ENCODE measurements at regions not wholly inside any gene's neighbourhood (a gene's known extent, or its start where the extent isn't known, plus 50 kb on each side); places are given as distances from the start of the nearest gene placed in this dataset.

DNA sequence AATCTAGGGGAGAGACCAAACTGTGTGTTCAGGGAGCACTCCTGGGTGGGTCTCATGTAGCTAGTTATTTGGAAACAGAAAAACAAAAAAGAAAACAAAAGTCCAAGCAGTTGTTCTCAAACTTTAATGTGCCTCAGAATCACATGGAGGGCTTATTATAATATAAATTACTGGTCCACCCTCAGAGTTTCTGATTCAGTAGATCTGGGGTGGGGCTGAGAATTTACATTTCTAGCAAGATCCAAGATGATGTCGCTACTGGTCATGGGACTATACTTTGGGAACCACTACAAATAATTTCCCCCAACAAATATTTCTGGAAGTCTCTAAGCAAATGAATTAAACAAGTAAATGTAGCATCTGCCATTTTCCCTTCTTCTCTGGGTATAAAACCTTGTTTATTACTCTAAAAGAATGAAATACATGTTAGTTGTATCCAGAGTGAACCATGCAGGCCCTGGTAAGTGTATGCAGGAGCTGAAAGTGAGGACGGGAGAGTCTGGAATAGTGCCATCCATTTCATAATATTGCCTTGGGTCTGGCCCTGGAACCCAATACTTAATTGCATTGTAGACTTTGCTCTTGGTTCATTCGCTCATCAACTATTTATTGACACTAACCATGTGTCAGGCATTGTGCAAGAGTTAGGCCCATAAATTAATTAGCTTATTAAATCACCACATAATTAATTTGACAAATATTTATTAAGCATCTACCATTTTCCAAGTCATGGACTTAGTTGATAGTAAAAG is 490.8 kb downstream of the EPM2A start:
- no peak for DNase-seq (ENCODE audit: low read depth in 4 of 4, low spot score in 1 of 4)

DNA sequence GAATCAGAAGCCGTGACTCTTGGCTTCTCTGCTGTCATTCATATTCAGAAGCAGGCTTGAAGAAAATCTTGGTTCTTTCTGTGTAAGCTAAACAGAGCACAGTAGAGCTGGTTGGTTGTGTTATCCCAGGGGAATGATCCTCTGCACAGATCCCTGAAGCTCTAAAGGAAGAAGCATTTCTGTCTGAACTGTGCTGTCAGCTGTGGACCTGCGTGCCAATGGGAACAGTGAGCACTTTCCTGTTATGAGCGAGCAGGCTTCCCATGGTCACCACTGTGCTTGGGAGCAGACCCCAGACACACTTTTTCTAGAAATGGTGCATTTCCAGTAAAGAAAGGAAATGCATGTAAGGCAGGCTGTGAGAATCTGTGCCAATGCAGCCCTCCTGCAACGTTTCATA is 490.2 kb downstream of the EPM2A start:
- no peak for DNase-seq (ENCODE audit: low read depth in 4 of 4, low spot score in 1 of 4)

DNA sequence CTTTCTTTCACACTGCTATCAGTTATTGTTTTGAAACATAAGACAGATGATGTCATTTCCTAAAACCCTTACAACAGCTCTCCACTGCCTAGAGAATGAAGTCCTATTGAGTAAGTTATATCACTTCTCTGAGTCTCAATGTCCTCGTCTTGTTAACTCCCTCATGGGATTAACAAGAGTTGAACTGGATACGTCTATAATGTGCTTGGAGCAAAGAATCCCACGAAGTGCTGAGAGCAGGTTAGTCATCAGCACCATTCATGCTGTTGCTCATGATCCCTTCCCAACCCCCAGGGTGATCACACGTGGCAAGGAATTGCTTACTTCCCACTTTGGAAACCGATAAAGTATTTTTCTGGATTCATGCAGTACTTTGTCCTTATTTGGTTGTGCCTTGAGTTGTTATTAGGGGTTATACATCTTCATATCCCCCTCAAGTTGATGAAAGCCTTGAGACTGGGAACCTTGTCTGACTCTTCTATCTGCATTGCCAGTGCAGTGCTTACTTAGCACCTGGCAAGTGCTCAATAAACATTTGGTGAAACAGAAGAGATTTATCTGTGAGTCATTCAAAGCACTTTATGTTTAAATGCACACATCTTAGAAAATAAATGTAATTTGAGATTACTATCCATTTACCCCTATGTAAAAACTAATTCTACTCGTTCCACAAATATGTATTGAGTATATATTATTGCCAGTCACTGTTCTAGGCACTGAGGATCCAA is 487.5 kb downstream of the EPM2A start:
- DNase-seq (ENCODE audit: low read depth in 4 of 4, low spot score in 1 of 4), result no peak

DNA sequence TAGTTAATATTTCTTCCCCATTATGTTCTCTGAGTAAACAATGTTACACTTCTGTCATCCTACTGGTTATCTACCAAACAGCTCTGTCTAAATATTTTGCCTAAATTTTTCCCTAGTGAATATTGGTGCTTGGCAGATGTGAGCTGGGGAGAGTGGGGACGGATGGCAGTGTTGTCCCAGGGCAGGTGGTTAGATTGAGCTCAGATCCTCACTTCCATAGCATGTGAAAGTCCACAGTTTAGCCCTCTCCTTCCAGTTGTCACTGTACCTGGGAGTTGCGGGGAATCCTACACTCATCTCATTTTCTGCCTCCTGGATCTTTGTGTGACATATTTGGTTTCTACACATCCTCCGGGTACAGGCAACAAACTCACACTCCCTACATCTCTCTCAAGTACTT is 484.9 kb downstream of the EPM2A start:
- DNase-seq (ENCODE audit: low read depth in 4 of 4, low spot score in 1 of 4), result no peak

DNA sequence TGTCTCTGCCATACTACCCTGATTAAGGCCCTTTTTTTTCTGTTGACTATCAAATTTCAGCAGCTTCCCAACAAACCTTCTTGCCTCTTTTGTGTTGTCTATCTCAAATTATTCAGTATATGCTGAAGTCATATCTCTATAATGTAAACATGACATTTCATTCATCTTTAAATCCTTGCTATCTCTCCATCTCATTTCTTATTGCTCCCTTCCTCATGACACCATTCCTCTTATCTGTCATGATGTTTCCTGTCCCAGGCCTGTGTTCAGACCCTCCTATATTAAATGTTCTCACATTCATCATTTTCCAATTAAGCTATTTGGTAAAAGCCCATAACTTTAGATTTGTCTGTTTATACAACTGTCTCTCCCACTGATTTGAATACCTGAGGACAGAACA is 482.6 kb downstream of the EPM2A start:
- DNase-seq (ENCODE audit: low read depth in 4 of 4, low spot score in 1 of 4), result no peak

DNA sequence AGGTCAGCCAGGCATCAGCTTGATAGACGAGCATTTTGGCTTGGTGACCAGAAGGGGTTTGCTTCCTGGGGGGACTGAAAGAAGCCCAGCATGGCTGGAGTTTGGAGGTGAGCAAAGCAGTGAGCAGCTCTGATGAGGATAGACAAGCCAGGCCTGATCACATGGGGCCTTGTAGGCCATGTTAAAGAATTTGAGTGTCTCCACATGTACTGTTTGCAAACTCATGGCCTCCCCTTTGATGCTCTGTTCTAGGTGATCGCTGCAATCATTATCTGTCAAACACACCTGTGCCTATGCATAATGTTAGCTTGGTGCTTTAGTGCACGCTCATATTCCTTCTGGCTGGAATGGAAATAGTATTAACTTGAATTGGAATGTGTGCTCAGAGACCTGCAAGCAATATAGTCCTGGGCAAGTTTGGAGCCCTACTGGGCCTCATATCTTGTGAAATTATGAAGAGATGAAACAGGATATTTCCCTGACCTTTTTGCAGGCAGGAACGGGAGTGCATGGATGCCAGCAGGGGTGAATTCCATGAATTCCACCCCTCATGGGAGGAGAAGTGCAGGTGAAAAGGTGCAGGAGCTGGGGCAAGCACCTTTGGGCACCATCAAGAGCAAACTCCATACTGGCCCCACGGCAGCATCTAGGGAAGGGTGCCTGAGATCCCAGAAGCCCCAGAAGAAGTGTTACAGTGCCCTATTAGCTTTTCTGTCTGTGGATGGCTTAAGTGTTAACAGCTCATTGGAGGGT is 480.5 kb downstream of the EPM2A start:
- DNase-seq (ENCODE audit: low read depth in 4 of 4, low spot score in 1 of 4), result no peak

DNA sequence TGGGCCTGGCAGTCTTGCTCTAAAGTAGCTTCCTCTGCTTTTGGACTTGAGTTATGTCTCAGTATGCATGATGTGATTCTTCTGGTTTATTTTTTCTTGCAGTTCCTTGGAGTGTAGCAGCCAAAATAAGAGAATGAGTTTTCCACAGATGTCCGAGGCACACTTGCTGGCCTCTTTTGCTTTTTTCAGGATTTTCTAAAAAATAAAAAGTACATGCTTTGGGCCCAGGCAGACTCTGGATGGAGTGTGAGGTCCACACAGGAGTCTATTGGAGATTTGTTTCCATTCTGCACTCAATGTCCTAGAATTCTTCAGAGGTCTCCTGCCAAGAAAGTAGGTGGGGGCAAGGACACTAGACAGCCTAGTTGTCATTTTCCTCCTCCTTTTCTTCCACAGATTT is 477.6 kb downstream of the EPM2A start:
- DNase-seq (ENCODE audit: low read depth in 4 of 4, low spot score in 1 of 4), result no peak

DNA sequence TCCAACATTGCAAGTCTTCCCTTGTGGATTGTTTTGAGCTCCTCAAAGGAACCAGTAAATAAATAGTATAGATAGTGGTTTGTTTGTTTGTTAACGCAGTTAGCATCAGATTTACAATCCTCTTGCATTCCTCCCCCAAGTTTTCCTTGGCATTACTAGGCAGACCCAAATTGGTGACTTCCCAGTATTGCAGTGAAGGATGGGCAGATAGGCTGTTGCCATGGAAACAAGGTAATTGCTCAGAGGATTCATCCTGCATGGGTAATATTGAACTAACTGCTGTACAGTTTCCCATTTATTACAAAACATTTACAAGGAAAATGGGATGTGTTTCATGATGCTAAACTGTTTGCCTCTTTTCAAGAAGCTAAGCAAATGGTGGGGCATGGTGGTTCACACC is 477.2 kb downstream of the EPM2A start:
- DNase-seq (ENCODE audit: low read depth in 4 of 4, low spot score in 1 of 4), result no peak

DNA sequence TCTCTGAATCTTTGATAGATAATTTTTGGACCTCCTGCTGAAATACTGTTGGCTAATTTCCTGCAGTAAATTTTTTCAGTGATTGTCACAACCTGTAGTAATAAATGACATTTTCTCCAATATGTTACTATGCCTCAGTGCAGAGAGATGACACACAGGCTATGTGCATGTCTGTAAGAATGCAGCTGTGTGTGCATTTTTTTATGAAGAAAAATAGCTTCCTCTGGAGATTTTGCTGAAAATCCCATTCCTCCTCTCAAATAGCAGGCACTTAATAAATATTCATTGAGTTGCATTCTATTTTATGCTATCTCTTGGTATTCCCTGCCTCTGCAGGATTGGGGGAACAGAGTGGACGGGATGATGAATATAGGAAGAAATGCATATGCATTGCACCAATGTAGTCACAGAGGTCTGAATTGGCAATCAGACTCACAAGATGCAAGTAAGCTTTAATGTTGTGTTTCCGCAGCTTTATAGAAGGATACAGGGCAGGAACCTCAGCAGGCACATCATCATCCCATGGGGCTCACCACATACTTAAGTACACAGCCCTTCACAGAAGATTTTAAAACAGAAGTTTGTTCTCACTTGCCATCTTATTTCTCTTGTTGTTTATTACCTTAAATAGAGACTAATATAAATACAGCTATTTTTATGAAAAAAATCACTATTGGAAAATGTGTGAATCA is 474.7 kb downstream of the EPM2A start:
- DNase-seq (ENCODE audit: low read depth in 4 of 4, low spot score in 1 of 4), result no peak

DNA sequence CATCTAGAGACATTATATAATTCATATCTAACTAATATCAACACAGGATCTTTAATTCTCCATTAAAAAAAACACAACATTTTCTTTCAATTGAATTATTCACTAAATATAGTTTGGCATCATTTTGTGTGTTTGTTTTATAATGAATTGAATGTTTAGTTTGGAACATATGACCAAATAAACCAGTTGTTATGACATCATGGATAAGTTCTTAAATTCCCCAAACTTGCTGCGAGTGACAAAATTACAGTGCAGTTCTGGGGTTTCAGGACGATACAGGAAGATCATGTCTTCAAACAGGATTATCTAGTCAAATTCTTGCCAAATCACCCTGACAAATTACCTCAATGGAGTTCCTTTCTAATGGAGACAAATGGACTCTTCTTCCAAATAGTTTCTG is 473.6 kb downstream of the EPM2A start:
- no peak for DNase-seq (ENCODE audit: low read depth in 4 of 4, low spot score in 1 of 4)

DNA sequence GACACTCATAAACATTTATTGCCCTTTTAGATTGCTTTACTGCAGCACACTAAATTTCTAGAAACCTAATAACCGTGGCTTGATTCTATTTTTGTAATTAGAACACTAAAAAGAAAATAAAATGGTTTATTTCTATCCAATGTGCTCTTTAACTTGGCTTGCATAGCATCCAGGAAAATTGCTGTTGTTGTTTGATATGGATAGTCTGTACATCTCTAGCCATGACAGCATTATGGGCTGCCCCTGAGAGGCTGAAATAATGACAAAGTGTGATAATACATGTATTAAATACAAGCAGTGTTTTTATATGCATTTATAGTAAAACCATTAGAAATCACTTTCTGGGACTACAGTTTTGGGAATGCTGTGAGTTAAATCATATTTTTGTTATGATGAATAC is 472.5 kb downstream of the EPM2A start:
- no peak for DNase-seq (ENCODE audit: low read depth in 4 of 4, low spot score in 1 of 4)

DNA sequence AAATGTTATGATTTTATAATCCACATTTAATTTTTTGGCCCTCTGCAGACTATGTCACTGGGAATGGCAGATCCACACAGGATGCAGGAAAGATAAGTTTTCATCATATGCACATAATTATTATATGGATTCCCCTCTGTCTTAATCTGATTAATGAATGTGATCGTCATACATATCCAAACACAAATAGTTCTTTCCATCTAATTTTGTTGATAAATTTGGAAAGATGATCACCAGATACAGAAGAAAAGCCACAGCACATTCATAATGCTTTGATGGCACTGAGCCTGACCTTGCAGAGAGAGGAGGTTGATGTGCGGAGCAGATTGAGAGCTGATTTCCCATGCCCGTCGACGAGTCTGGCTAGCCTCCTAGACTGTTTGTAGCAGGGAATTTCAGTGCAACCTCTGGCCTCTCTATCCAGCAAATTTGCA is 471.5 kb downstream of the EPM2A start:
- no peak for DNase-seq (ENCODE audit: low read depth in 4 of 4, low spot score in 1 of 4)

DNA sequence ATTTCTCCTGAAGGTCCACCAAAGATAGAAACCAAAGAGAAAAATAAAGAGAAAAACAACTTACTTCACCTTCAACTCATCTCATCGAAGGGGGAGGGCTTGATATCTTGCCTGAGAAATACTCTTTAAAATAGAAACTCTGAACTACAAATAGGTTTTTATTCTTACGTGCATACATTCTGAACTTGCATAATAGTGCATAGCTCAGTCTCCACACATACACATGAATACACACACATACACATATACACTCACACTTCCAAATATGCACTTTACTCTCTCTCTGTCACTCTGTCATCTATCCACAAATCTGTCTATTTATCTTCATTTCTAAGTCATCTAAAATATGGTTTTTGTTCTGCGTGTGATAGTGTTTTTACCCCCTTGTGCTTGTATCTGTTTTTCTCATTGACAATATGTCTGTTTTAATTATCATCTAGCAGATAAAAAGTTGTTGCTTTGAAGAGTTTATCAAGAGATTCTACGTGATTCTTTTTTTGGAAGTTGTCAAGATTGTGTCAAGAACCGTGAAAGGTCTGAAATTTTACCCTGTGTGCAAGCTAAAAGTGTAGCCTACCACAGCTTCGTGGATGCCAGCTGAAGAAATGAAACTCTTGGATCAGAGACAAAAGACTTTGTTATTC is 468.8 kb downstream of the EPM2A start:
- no peak for DNase-seq (ENCODE audit: low read depth in 4 of 4, low spot score in 1 of 4)

DNA sequence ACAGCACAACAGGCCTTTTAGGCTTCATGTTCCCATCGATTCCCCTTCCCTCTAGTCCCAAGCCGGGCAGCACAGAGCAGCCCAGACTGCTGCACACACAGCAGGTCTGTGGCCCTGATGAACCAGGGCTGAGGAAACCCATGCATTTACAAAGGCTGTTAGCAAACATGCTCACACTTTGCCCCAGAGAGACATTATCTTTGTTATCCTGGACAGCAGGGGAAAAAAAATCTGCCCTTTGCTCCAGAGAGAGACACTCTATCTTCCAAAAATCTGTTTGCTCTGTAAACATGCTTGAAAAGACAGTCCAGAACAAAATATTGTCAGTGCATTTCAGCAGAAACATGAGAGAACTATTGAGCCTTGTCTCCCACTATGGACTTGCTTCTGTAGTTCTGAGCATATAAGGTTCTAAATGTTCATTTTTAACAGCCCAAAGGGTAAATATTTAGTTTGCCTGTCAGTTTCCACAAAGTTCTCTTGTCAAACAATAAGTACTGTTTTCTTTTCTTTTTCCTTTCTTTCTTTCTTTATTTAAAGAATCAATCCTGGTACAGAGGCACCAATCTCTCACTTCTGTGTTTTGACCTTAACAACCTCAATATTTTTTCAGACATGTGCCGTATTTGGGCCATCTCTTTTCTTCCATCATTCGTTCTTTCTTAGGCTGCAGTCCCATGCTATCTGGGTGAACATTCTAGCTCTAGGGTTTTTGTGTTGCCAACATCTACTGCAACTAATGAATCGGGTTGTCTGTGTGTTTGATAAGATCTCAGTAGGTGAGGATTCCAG is 468.0 kb downstream of the EPM2A start:
- no peak for DNase-seq (ENCODE audit: low read depth in 4 of 4, low spot score in 1 of 4)

DNA sequence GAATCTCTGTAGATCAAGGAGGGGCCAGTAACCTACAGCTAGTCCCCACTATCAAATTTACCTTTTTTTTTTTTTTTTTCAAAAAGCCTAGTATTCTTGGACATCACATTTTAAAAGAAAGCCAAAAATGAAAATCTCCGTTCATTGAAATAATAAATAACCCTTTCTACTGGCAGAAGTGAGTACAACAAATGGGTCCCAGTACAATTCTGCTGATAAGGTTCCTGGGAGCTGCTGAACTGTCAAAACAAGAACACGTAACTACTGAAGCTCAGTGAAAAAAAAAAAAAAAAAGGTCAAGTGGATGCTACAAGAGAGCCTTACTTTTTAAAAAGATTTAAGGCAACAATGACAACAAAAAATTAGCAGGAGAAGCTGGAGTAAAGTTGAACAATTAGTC is 464.9 kb downstream of the EPM2A start:
- DNase-seq (ENCODE audit: low read depth in 4 of 4, low spot score in 1 of 4), result no peak

DNA sequence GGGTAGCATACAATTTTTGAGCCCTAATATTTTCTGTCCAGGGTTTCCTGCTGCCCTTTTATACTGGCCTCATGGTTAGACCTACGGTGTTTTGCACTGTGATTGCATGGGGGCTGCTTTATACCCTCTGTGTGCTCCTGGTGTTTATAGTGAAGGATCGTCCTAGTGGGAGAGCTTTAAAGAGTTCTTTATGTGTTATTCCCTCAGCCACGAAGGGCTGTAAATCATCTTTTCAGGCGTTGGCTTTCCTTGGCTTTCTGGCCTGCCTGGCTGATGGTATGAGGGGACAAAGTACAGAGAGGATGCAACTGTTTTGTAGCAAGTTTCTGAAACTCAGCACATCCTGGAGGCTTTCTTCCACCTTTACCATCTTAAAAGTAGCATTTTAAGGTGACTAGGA is 464.3 kb downstream of the EPM2A start:
- no peak for DNase-seq (ENCODE audit: low read depth in 4 of 4, low spot score in 1 of 4)

DNA sequence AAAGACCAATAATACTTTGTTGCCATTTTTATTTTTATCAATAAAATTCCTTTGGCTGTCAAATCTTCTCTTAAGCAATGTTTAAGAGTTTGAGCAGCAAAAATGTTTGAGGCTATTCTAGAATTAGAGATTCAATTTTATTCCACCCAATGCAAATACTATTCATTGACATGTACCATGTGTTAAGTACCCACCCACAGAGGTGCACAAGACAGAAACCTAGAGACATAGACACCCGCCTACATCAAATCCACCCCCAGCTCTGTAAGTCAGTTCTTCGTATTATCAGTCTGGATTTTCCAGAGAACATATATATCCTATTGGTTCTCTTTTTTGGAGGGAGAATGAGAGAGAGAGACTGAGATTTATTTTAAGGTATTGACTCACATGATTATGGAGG is 463.7 kb downstream of the EPM2A start:
- no peak for DNase-seq (ENCODE audit: low read depth in 4 of 4, low spot score in 1 of 4)

DNA sequence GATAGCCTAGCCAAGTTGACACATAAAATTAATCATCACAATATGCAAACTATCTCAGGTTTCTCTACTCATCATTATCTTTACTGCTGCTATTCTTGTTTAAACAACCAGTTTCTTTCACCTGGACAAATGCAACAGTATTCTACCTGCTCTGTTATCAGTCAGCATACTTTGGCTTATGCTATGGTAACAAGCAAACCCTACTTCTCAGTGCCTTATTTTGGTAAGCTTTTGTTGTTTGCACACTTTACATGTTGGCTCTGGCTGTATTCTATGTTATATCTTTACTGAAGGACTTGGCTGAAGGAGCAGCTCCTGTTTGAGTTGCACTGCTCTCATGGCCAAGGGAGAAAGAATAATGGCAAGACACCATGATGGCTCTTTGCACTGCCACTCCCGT is 463.1 kb downstream of the EPM2A start:
- DNase-seq (ENCODE audit: low read depth in 4 of 4, low spot score in 1 of 4), result no peak

DNA sequence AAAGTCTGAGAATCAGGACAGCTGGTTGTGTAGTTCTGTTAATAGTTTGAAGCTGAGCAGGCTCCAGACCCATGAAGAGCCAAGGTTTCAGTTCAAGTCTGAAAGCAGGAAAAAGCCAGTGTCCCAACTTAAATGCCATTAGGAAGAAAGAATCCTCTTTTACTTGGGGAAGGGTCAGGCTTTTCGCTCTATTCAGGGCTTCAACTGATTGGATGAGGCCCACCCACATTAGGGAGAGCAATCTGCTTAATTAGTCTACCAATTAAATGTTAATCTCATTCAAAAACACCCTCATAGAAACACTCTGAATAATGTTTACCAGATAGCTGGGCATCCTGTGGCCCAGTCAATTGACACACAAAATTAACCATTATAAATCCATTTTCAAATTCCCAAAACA is 462.2 kb downstream of the EPM2A start:
- DNase-seq (ENCODE audit: low read depth in 4 of 4, low spot score in 1 of 4), result no peak

DNA sequence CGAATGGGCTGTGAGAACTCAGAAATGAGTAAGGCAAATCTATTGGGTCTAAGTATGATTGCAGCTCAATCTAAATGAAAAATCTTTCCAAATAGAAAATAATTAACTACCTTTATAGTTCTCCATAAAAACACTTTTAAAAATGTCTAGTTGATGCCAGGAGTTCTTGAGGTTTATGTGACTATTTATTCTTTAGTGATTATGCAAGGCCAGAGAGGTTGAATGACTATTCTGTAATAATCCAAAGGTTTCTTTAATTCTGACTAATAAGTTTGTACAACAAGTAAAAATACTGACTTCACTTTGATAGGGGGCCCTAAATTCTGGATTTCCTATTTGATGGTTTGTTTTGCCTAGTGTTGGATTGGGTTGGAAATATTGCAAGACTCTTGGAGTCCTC is 461.2 kb downstream of the EPM2A start:
- no peak for DNase-seq (ENCODE audit: low read depth in 4 of 4, low spot score in 1 of 4)

Data from stimulated activated CD4-positive, alpha-beta T cell treated with anti-CD3 and anti-CD28 coated beads, Interleukin-1b, Interleukin-23, amount 100 ng/mL, for 24 hours (primary cell).